ENCODE measurements at regions not wholly inside any gene's neighbourhood (a gene's known extent, or its start where the extent isn't known, plus 50 kb on each side); places are given as distances from the start of the nearest gene placed in this dataset.

- Mint-ChIP-seq H3K27me3 (ENCODE audit: low read depth) (no peaks in the 10 kb centered on the region), H3K9me3 (no peaks in the 10 kb centered on the region), H3K36me3 (ENCODE audit: low read depth) (no peaks in the 10 kb centered on the region), H3K27ac (ENCODE audit: unreplicated experiment) (no peak overlapping the region), H3K4me3 (no peak overlapping the region), H3K4me1 (no peaks in the 10 kb centered on the region)
- TF ChIP-seq, protein P1, sequence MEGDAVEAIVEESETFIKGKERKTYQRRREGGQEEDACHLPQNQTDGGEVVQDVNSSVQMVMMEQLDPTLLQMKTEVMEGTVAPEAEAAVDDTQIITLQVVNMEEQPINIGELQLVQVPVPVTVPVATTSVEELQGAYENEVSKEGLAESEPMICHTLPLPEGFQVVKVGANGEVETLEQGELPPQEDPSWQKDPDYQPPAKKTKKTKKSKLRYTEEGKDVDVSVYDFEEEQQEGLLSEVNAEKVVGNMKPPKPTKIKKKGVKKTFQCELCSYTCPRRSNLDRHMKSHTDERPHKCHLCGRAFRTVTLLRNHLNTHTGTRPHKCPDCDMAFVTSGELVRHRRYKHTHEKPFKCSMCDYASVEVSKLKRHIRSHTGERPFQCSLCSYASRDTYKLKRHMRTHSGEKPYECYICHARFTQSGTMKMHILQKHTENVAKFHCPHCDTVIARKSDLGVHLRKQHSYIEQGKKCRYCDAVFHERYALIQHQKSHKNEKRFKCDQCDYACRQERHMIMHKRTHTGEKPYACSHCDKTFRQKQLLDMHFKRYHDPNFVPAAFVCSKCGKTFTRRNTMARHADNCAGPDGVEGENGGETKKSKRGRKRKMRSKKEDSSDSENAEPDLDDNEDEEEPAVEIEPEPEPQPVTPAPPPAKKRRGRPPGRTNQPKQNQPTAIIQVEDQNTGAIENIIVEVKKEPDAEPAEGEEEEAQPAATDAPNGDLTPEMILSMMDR (conservative IDR thresholded peaks at IDR 0.05): no peak
- DNase-seq (ENCODE audit: low read depth, low spot score): no peak
Measured at GRCh38 chr6:154611847-154612246, 101.4 kb upstream of the CNKSR3 start.

GRCh38 chr6:154613137-154613676 is 102.7 kb upstream of the CNKSR3 start:
- Mint-ChIP-seq H3K4me3 (no peak overlapping the region), H3K36me3 (ENCODE audit: low read depth) (no peaks in the 10 kb centered on the region), H3K9me3 (no peaks in the 10 kb centered on the region), H3K4me1 (no peaks in the 10 kb centered on the region), H3K27ac (ENCODE audit: unreplicated experiment) (no peak overlapping the region), H3K27me3 (ENCODE audit: low read depth) (no peaks in the 10 kb centered on the region)
- DNase-seq (ENCODE audit: low read depth, low spot score): no peak
- TF ChIP-seq, protein P1 (conservative IDR thresholded peaks at IDR 0.05): no peak

- TF ChIP-seq, protein P1 (conservative IDR thresholded peaks at IDR 0.05): no peak
- Mint-ChIP-seq H3K9me3 (no peaks in the 10 kb centered on the region), H3K4me1 (no peaks in the 10 kb centered on the region), H3K27ac (ENCODE audit: unreplicated experiment) (no peak overlapping the region), H3K4me3 (no peak overlapping the region), H3K27me3 (ENCODE audit: low read depth) (no peaks in the 10 kb centered on the region), H3K36me3 (ENCODE audit: low read depth) (no peaks in the 10 kb centered on the region)
- DNase-seq (ENCODE audit: low read depth, low spot score): no peak
Measured at GRCh38 chr6:154614101-154614500, 103.6 kb upstream of the CNKSR3 start.

DNA sequence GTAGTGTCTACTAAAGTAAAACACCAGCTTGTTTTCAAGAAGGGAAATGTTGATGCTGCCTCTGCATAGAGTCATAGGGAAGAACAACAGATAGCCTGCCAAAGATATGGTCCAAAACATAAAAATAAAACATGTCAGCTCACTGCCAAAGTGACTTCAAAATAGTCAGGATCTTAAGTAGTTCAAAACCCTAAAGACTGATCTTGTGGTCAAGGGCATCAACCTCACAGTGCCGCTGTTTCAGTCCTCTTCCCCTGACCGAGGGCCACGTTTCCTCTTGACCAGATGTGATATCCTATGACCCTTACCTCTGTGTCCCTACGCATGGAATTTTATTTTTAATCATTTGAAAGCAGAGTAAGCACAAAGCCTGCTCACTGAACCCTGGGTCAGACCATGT is 104.2 kb upstream of the CNKSR3 start:
- H3K4me3 Mint-ChIP-seq: no peak overlapping the region
- H3K36me3 Mint-ChIP-seq (ENCODE audit: low read depth): no peaks in the 10 kb centered on the region
- H3K9me3 Mint-ChIP-seq: no peaks in the 10 kb centered on the region
- no peaks in the 10 kb centered on the region for H3K27me3 Mint-ChIP-seq (ENCODE audit: low read depth)
- no peak overlapping the region for H3K27ac Mint-ChIP-seq (ENCODE audit: unreplicated experiment)
- TF ChIP-seq, protein P1 (conservative IDR thresholded peaks at IDR 0.05): no peak
- DNase-seq (ENCODE audit: low read depth, low spot score): no peak
- H3K4me1 Mint-ChIP-seq: no peaks in the 10 kb centered on the region

DNA sequence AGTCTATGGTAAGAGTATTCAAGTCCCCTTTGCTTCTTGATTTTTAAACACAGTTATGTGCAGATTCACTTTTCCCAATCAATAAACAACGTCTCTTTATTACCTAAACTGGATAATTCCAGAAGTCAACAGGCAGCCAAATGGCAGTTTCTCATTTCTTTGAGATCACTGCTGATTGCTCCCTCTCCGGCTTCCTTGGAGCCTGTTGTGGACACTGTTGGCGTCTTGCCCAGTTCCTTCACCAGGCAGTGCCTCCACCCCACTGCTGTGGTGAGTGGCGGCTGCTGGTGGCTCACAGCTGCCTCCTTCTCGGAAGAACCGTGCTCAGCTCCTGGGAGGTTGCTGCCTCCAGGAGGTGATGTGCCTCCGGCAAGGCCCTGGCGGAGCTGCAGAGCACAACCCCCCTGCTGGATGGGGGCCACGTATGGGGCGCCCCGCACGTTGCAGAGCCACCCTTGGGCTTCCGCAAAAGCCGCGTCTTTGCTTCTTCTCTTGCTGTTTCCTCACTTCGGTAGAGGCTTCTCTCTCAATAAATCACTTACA is 105.1 kb upstream of the CNKSR3 start:
- H3K4me1 Mint-ChIP-seq: no peaks in the 10 kb centered on the region

More for the DNA sequence above, 105.1 kb upstream of the CNKSR3 start:
- no peaks in the 10 kb centered on the region for H3K27me3 Mint-ChIP-seq (ENCODE audit: low read depth)
- H3K27ac Mint-ChIP-seq (ENCODE audit: unreplicated experiment): no peak overlapping the region
- TF ChIP-seq, protein P1 (conservative IDR thresholded peaks at IDR 0.05): no peak
- H3K36me3 Mint-ChIP-seq (ENCODE audit: low read depth): no peaks in the 10 kb centered on the region
- DNase-seq (ENCODE audit: low read depth, low spot score): no peak
- H3K4me3 Mint-ChIP-seq: no peak overlapping the region
- no peaks in the 10 kb centered on the region for H3K9me3 Mint-ChIP-seq

Data from neural crest cell (in vitro differentiated cells).